ENCODE measurements at regions not wholly inside any gene's neighbourhood (a gene's known extent, or its start where the extent isn't known, plus 50 kb on each side); places are given as distances from the start of the nearest gene placed in this dataset.
"Not testable (repeated sequence)": the region's sequence is repeated elsewhere in the genome, so short reads cannot be mapped to it uniquely, and the experiment has no call there.

DNA sequence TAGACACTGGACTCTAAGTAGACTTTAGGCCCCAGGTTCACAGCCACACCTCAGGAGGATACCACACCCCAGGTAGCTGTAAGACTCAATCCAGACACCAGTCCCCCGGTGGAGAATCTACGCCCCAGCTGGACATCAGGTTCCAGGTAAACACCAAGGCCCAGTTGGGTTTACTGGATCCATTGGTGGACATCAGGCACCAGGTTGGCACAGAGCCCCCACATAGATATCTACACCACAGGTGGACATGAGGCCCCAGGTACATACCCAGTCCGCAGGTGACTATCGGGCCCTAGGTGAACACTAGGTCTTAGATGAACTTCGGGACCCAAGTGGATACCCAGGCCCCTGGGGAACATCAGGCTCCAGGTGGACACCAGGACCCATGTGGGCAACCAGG is 58.9 kb upstream of the SEPTIN5 start:
- no peaks in the 10 kb centered on the region for H3K36me3 Mint-ChIP-seq (ENCODE audit: low read depth)
- no peak overlapping the region for H3K4me3 Mint-ChIP-seq
- no peaks in the 10 kb centered on the region for H3K27me3 Mint-ChIP-seq
- no peak for DNase-seq
- no peak overlapping the region for H3K27ac Mint-ChIP-seq
- H3K9me3 Mint-ChIP-seq, result no peaks in the 10 kb centered on the region
- no peaks in the 10 kb centered on the region for H3K4me1 Mint-ChIP-seq (ENCODE audit: low read depth)

DNA sequence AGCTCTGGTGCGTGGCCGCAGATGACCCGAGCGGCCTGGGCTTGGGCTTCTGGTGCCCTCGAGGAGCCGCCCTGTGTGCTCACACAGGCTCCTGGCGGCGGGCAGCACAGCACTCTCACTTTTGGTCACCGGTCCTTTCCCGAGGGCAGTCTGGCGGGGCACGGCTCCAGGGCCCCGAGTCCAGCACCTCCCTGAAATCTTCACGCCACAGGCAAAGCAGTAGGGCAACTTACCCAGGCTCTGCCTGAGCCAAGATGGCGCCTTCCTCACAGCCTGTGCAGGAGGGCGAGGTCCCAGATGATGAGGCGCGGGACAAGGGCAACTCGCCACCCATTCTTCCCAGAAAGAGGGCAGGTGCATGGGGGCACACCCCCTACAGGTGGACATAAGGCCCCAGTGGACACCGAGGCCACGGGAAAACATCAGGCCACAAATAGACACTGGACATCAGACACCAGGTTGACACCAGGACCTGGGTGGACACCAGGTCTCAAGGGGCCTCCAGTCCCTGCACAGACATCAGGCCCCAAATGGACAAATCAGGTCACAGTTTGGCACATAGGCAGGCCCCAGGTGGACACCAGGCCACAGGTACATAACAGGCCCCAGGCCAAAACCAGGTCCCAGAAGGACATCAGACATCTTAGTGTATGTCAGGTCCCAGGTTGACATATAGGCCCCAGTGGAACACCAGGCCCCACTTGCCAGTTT is 57.6 kb upstream of the SEPTIN5 start:
- Mint-ChIP-seq H3K27ac (no peak overlapping the region), H3K4me3 (no peak overlapping the region), H3K36me3 (ENCODE audit: low read depth) (no peaks in the 10 kb centered on the region), H3K4me1 (ENCODE audit: low read depth) (no peaks in the 10 kb centered on the region), H3K27me3 (no peaks in the 10 kb centered on the region), H3K9me3 (no peaks in the 10 kb centered on the region)
- DNase-seq, result no peak

DNA sequence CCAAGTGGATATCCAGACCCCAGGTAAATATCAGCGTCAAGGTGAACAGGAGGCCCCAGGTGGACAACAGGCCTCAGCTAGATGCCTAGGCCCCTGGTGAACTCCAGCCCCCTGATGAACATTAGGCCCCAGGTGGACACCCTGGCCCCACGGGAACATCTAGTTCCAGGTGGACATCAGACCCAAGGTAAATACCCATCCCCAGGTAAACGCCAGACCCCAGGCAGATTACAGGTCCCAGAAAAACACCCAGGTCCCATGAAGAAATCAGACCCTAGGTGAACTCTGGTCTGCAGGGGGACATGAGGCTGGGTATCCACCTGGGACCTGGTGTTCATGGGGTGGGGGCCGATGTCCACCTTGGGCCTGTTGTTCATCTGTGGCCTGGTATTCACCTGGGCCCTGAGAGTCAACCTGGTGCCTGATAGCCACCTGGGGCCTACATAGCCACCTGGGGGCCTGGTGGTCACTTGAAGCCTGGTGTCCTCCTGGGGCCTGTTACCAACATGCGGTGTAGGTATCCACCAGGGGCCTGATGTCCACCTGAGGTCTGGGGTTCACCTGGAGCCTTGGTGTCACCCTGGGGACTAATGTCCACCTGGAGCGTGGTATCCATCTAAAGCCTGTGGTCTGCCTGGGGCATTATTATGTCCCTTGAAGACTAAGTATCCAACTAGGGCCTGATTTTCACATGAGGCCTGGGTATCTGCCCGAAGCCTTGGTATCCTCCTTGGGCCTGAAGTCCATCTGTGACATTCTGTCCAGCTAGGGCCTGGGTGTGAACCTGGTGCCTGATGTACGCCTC is 56.8 kb upstream of the SEPTIN5 start:
- no peak overlapping the region for H3K27ac Mint-ChIP-seq

DNA sequence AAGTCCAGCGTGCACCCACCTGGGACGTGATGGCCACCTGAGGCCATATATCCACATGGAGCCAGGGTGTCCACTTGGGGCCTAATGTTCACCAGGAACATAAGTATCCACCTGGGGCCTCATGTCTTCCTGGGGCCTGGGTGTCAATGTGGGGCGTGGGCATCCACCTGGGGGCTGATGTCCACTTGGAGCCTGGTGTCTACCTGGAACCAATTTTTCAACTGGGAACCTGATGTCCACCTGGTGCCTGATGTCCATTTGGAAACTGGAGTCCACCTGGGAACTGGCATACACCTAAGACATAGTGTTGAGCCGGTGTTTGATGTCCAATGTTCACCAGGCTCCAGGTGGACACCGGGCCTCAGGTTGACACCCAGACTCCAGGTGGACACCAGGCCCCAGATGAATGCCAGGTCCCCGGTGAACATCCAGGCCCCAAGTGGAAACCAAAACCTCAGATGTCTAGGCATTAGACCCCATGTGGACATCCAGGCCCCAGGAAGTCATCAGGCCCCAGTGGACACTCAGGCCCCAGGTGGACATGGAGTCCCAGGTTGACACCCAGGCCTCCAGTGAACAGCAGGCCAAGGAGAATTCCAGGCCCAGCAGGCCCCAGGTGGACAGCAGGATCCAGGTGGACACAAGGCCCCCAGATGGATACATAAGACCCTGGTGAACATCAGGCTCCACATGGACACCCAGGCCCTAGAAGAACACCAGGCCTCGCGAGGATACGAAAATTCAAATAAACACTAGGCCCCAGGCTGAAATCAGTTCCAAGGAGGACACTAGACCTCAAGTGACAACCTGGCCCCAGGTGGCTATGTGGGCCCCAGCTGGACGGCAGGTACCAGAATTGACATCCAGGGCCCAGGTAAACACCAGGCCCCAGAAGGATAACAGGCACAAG is 56.0 kb upstream of the SEPTIN5 start:
- H3K27ac Mint-ChIP-seq, result no peak overlapping the region
- no peaks in the 10 kb centered on the region for H3K4me1 Mint-ChIP-seq (ENCODE audit: low read depth)
- no peaks in the 10 kb centered on the region for H3K36me3 Mint-ChIP-seq (ENCODE audit: low read depth)
- H3K9me3 Mint-ChIP-seq, result no peaks in the 10 kb centered on the region
- DNase-seq, result no peak
- H3K4me3 Mint-ChIP-seq, result no peak overlapping the region
- no peaks in the 10 kb centered on the region for H3K27me3 Mint-ChIP-seq

More for the DNA sequence above, 56.8 kb upstream of the SEPTIN5 start:
- H3K36me3 Mint-ChIP-seq (ENCODE audit: low read depth), result no peaks in the 10 kb centered on the region
- no peak overlapping the region for H3K4me3 Mint-ChIP-seq
- DNase-seq, result no peak
- H3K9me3 Mint-ChIP-seq, result no peaks in the 10 kb centered on the region
- H3K4me1 Mint-ChIP-seq (ENCODE audit: low read depth), result no peaks in the 10 kb centered on the region
- no peaks in the 10 kb centered on the region for H3K27me3 Mint-ChIP-seq

DNA sequence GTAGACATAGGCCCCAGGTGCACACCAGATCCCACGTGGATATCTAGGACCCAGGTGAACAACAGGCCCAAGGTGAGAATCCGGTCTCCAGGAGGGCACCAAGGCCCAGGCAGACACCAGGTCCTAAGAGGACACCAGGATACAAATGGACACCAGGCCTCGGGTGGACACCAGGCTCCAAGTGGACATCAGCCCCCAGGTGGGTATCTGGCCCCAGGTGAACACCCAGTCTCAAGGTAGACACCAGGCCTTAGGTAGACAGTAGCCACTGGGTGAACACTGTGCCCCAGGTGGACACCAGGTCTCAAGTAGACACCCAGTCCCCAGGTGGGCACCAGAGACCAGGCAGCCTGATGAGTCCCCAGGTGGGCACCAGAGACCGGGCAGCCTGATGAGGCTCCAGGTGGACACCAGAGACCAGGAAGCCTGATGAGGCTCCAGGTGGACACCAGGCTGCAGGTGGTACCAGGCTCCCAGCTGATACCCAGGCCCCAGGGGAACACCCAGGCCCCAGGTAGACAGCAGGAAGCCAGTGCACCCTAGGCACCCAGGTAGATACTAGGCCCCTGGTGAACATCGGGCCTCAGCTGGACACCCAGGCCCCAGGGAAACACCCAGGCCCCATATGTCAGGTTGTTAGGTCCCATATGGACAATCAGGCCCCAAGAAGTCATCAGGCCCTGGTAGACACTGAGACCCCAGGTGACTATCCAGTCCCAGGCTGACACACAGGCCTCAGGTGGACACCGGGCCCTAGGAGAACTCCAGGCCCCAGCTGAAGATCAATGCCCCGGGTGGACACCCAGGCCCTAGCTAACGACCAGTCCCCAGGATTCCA is 55.1 kb upstream of the SEPTIN5 start:
- no peaks in the 10 kb centered on the region for H3K4me1 Mint-ChIP-seq (ENCODE audit: low read depth)
- H3K36me3 Mint-ChIP-seq (ENCODE audit: low read depth), result no peaks in the 10 kb centered on the region
- H3K4me3 Mint-ChIP-seq, result no peak overlapping the region
- no peaks in the 10 kb centered on the region for H3K27me3 Mint-ChIP-seq
- no peak overlapping the region for H3K27ac Mint-ChIP-seq
- no peaks in the 10 kb centered on the region for H3K9me3 Mint-ChIP-seq
- DNase-seq, result no peak

DNA sequence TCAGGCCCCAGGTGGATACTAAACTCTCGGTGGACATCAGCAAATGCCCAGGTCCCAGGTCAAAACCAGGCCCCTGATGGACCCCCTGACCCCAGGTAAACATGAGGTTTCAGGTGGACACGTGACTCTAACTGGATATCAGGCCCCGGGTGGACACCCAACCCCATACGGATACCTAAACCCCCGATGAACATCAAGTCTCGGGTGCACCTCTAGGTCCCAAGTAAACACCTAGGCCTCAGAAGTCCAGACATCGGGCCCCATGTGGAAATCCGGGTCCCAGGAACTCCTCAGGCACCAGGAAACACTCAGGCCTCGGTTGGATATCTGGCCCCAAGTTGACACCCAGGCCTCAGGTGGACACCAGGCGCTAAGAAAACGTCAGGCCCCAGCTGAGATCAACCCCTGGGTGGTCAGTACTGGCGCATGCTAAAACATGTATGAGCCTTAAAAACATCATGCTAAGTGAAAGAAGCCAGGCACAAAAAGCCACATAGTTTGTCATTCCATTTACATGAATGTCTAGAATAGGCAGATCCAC is 54.4 kb upstream of the SEPTIN5 start:
- DNase-seq, result no peak
- no peak overlapping the region for H3K27ac Mint-ChIP-seq
- H3K27me3 Mint-ChIP-seq, result no peaks in the 10 kb centered on the region

DNA sequence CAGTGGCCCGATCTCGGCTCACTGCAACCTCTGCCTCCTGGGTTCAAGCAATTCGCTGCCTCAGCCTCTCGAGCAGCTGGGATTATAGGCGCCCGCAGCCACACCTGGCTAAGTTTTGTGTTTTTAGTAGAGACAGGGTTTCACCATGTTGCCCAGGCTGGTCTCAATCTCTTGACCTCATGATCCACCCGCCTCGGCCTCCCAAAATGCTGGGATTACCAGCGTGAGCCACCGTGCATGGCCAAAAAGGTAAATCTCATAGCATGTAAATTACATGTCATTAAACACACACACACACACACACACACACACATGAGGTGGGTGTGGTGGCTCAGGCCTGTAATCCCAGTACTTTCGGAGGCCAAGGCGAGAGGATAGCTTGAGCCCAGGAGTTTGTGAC is 53.7 kb upstream of the SEPTIN5 start:
- not testable (repeated sequence) for H3K36me3 Mint-ChIP-seq (ENCODE audit: low read depth); H3K4me3 Mint-ChIP-seq; H3K27ac Mint-ChIP-seq; H3K9me3 Mint-ChIP-seq; H3K4me1 Mint-ChIP-seq (ENCODE audit: low read depth); H3K27me3 Mint-ChIP-seq; DNase-seq

More for the DNA sequence above, 54.4 kb upstream of the SEPTIN5 start:
- no peaks in the 10 kb centered on the region for H3K4me1 Mint-ChIP-seq (ENCODE audit: low read depth)
- no peak overlapping the region for H3K4me3 Mint-ChIP-seq
- H3K9me3 Mint-ChIP-seq, result no peaks in the 10 kb centered on the region
- H3K36me3 Mint-ChIP-seq (ENCODE audit: low read depth), result no peaks in the 10 kb centered on the region

DNA sequence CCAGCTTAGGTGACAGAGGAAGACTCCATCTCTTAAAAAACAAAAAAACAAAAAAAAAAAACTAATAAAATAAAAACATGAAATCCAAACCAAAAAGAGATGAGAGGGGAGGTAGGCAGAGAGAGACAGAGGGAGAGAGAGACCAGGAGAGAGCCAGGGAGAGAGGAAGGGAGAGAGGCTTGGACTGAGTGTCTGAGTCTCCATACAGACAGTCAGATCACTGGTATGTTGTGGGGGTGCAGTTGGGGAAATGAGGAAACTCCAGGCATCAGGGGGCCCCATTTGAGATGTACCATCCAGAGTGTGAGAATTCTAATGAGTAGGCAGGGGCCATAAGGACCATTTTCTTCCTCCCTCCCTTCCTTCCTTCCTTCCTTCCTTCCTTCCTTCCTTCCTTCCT is 53.1 kb upstream of the SEPTIN5 start:
- Mint-ChIP-seq H3K27ac (no peak overlapping the region), H3K36me3 (ENCODE audit: low read depth) (no peaks in the 10 kb centered on the region), H3K4me1 (ENCODE audit: low read depth) (no peaks in the 10 kb centered on the region), H3K27me3 (no peaks in the 10 kb centered on the region), H3K4me3 (no peak overlapping the region), H3K9me3 (no peaks in the 10 kb centered on the region)
- DNase-seq, result no peak

DNA sequence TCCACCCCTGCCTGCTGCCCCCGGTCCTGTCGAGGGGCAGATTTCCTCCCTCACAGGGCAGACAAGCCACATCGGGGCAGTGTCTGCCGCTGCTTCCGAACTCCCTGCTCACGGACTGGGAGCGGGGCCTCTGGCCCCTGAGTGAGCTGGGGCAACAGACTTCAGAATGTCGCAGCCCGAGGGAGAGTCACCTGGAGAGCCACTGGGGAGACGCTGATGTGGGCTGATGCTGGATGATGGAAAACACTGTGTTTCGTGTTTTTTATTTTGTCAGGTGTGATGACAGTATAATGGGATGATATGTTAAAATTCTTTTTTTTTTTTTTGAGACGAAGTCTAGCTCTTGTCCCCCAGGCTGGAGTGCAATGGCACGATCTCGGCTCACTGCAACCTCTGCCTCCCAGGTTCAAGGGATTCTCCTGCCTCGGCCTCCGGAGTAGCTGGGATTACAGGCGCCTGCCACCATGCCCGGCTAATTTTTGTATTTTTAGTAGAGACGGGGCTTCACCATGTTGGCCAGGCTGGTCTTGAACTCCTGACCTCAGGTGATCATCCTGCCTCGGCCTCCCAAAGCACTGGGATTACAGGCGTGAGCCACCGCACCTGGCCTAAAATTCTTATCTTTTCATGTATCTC is 52.1 kb upstream of the SEPTIN5 start:
- DNase-seq; H3K27me3 Mint-ChIP-seq; H3K4me3 Mint-ChIP-seq; H3K4me1 Mint-ChIP-seq (ENCODE audit: low read depth); H3K36me3 Mint-ChIP-seq (ENCODE audit: low read depth); H3K27ac Mint-ChIP-seq; H3K9me3 Mint-ChIP-seq: not testable (repeated sequence)

DNA sequence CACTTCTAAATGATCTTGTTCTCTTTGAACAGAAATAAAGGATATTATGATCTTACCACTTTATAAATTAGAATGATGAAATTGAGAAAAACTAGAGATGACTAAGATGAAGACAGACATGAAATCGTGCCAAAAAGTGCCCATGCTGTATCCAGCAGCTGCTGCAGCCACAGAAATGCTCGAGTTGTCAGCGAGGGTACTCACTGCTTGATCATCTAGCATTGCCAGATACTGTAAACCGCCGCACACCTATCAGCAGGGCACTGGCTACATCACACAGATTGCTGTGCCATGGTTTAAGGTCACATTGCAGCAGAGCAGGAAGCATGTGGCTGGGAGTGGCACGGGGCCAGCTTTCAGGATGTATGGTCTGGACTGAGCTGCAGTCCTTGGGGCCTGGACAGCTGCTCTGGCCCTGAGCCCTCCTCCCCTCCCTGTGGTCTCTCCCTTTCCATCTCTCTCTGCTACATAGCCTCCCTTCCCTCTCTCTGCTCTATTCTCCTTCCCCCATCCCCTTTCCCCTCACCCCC is 51.0 kb upstream of the SEPTIN5 start:
- Mint-ChIP-seq H3K9me3 (no peaks in the 10 kb centered on the region), H3K27me3 (no peaks in the 10 kb centered on the region), H3K4me1 (ENCODE audit: low read depth) (no peaks in the 10 kb centered on the region), H3K36me3 (ENCODE audit: low read depth) (no peaks in the 10 kb centered on the region), H3K4me3 (no peak overlapping the region), H3K27ac (no peak overlapping the region)
- no peak for DNase-seq

DNA sequence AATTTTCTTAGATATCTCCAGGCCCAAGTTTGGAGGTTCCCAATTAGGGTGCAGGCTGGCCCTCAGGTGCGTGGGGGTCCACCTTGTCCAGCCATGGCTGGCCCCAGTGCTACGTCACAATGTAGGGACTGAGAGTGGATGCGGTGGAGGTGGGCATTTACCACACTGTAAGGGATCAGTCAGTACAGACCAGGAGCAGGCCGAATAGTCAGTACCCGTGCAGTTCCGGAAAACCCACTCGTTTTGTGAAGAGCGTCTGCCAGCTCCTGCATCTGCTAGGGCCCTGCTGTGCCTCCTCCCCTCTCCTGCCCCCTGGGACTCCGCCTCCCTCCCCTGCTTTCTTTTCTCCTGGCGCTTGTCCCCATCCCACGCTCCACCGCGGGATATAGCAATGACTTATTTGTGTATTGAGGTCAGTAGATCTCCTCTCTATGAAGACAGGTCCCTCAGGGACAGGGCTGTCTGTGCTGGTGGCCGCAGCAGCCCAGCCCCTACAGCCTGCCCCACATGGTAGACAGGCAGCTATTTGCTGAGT is 50.4 kb upstream of the SEPTIN5 start:
- no peak overlapping the region for H3K4me3 Mint-ChIP-seq
- no peaks in the 10 kb centered on the region for H3K4me1 Mint-ChIP-seq (ENCODE audit: low read depth)
- H3K27me3 Mint-ChIP-seq, result no peaks in the 10 kb centered on the region
- no peak overlapping the region for H3K27ac Mint-ChIP-seq
- no peaks in the 10 kb centered on the region for H3K36me3 Mint-ChIP-seq (ENCODE audit: low read depth)
- DNase-seq, result no peak
- H3K9me3 Mint-ChIP-seq, result no peaks in the 10 kb centered on the region

DNA sequence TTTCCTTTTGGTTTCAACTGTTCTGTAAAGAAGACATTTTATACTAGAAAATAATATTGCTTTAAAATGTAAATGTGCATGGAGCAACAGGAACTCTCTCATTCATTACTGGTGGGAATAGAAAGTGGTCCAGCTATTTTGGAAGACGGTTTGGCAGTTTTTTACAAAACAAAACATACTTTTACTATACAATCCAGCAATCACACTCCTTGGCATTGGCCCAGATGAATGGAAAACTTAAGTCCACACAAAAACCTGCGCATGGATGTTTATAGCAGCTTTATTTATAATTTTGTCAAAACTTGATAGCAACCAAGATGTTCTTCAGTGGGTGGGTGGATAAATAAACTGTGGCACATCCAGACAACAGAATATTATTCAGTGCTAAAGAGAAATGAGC is 49.9 kb upstream of the SEPTIN5 start:
- DNase-seq, result no peak
- no peaks in the 10 kb centered on the region for H3K27me3 Mint-ChIP-seq

More for the DNA sequence above, 49.9 kb upstream of the SEPTIN5 start:
- Mint-ChIP-seq H3K27ac (no peak overlapping the region), H3K9me3 (no peaks in the 10 kb centered on the region), H3K4me1 (ENCODE audit: low read depth) (no peaks in the 10 kb centered on the region), H3K4me3 (no peak overlapping the region), H3K36me3 (ENCODE audit: low read depth) (no peaks in the 10 kb centered on the region)
